CD4-positive, alpha-beta T cell treated with Interleukin-21 for 1 hour (primary cell): ENCODE measurements at regions not wholly inside any gene's neighbourhood (a gene's known extent, or its start where the extent isn't known, plus 50 kb on each side); places are given as distances from the start of the nearest gene placed in this dataset.
"Not testable (repeated sequence)": the region's sequence is repeated elsewhere in the genome, so short reads cannot be mapped to it uniquely, and the experiment has no call there.

Experiments
- DNase-seq: peaks from one replicate; pipeline ENCODE4 v3.0.0-alpha.2; 2020

DNA sequence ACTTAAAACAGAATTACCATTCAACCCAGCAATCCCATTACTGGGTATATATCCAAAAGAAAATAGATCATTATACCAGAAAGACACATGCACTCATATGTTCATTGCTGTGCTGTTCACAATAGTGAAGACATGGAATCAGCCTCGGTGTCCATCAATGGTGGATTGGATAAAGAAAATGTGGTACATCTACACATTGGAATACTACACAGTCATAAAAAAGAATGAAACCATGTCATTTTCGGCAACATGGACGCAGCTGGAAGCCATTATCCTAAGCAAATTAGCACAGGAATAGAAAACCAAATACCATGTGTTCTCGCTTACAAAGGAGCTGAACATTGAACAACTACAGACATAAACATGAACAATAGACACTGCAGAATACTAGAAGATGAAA, 244.8 kb upstream of the PROX1 start:
- no peak for DNase-seq

DNA sequence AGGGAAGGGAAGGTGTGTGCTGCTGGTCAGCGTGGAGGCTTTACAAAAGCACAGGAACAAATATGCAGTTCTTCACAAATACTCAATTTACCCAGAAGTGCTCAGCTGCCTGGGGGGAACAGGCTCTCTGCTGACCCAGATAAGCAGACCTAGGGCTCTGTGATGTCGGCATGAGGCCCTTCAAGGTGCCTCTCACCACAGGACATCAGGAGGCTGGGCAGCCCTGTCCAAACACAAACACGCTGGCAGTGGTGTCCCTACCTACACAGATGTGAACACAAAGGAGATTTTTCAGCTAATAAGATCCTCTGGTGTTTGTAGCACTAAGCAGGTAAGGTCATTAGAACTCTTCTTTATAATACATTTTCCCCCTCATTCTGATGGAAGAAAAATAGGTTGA, 243.0 kb upstream of the PROX1 start:
- no peak for DNase-seq

- no peak for DNase-seq
These were observed 242.3 kb upstream of the PROX1 start for GRCh38 chr1:213745451-213745850.

GRCh38 chr1:213749558-213749957, 238.2 kb upstream of the PROX1 start:
- DNase-seq = no peak

DNA sequence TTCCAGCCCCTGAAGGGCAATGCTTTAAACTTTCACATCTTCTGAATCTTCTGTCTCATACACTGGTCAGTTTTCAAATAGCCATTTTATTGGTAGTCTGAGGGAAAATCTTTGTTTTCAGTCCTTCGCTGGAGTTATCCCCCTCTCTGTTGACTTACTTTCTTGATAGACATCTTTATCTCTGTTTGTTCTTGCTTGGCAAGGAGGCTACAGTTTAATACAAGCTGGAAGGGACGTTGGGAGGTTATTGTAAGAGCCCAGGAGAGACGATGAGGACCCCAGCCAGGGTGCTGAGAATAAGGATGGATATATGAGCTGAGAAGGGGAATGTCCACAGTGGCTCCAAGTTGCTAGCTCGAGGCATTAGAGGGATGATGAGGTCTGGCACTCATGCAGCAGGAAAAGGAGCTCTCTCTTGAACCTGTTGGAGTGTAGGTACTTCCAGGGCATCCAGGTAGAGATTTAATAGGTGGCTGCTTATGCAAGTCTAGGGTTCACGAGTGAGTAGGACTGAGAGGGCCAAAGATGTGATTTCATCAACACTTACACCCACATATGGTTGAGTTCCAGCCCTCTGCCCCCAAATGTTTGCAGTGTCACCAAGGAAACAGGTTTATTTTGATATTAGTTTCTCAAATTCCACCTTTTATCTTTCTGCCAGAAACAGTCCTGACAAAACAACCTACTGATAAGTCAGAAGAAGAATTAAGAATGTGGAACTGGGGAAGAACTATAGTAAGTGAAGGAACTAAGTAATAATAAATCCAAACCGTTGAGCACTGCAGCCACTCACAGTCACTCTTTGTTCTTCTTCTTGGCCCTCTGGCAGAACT, 237.3 kb upstream of the PROX1 start:
- DNase-seq = no peak

- no peak for DNase-seq
These were observed 236.7 kb upstream of the PROX1 start for GRCh38 chr1:213751064-213751397.

DNA sequence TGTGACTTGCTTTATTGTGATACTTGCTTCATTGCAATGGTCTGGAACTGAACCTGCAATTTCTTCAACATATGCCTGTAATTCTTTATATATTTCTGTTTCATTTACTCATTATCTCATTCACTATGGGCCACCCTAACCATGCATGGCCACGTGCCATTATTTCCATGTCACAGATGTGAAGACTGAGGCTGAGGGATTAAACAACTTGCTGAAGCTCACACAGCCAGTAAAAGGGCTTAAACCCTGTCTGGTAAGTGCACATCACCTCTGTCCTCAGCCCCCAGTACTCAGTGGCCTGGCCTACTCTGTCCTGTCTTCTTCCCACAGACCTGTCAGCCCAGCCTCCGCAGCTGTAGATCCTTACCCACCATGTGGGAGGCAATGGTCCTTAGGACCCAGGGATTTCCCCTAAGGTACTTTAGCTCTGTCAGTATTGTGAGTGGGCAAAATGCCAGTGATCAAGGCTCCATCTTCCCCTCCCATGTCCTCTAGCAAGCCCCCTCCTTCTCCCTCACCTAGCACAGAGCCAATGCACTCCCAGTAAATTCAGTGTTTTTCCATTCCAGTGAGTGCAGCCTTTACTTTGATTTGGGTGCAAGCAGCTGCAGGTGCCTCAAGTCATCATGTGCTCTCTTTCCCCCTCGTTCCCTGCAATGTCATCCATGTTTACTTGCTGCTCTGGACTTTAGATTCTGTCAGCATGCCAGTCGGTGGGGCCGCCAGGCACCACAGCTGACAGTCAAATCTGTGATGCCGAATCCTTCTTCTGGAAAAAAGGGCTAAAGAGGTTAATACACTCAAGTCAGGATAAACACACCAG, 228.2 kb upstream of the PROX1 start:
- DNase-seq = no peak

DNA sequence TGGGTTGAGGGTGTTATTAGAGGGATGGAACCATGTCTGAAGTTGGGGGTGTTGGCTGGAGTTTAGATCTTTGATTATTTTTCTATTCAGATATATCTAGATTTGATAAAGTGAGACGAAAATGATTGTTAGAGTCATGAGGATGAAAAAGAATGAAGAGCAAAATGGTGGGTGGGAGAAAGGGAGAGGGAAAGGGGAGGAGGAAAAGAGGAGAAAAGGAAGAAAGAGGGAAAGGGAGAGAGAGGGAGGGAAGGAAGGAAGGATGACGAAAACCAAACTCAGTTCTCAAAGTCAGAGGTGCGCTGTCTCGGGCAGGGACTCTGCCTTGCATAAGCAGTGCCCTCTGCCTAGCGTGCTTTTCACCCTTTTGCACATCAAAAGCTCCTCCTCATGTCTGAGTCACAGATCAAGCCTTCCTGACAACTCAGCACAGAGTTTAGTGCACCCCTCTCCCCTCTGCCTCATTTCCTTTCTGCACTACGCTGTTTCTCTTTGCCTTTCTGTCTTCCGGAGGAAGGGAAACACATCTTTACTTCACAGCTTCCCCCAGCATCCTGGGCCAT, 225.8 kb upstream of the PROX1 start:
- peak; percentile 25 for DNase-seq

GRCh38 chr1:213767683-213768082, 220.1 kb upstream of the PROX1 start:
- no peak for DNase-seq

DNA sequence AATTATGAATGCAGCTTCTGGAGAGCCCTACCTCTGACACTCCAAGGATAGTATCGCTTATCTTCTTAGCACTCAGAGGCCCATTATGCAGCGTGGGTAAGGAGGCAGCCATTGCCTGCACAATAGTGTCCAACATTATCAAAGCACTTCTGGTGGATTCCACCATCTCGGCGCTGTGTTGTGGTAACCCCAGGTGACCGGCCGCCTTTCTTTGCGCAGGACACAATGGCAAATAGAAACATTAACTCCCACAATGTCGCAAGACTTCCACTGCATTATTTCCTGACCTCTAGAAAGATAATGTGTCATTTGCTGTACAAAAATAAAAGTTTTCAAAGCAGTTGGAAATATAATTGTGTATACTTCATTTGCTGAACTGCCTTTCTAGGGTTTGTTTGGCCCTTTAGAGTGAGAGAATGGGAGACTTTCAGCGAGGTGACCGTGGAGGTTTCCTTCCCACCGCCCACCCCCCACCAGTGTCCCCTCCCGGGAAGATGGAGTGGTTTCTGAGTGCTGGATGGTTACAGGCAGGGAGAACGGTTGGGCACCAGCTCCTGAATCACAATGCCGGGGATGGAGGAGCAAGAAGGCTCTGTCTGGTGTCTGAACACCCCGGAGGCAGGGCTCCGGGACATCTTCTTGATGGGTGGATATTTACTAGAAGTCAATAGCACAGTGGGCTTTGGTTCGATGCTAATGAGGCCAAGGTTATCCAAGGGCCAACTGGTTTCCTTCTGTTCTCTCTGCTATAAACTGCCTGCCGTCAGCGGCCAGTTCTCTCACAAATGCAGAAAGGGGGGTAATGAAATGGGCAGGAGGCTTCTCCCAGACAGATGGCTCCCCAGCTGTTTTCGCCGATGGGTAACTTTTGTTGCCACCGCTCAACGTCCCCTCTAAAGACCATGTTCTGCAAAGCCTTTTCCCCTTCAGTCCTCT, 215.4 kb upstream of the PROX1 start:
- DNase-seq = no peak

GRCh38 chr1:213773975-213774374, 213.8 kb upstream of the PROX1 start:
- no peak for DNase-seq

DNA sequence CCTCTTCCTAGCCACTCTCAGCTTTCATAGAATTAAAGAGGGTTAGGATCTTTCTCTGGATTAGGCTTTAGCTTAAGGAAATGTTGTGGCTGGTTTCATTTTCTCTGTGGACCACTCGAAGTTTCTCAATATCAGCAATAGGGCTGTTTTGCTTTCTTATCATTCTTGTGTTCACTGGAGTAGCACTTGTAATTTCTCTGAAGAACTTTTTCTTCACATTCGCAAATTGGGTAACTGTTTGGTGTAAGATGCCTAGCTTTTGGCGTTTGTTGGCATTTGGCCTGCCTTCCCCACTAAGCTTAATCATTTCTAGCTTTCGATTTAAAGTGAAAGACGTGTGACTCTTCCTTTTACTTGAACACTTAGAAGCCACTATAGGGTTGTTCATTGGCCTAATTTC, 210.8 kb upstream of the PROX1 start:
- DNase-seq = no peak

DNA sequence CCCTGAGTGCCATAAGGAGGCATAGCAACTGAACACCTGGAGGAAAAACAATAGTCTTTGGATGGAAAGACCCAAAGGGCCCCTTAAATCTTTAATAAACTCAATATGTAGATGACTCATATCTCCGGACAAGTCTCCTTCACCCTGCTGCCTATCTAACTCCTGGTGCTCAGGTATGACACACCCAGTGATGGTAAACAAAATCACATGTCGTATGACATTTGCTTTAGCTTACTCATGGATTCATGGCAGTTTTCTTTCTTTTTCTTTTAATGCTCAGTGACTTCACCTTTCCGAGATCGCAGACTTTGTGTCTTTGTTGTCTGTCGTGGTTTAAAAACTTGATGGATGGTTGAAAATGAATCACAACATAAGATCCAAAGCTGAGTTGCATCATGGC, 208.5 kb upstream of the PROX1 start:
- no peak for DNase-seq

DNA sequence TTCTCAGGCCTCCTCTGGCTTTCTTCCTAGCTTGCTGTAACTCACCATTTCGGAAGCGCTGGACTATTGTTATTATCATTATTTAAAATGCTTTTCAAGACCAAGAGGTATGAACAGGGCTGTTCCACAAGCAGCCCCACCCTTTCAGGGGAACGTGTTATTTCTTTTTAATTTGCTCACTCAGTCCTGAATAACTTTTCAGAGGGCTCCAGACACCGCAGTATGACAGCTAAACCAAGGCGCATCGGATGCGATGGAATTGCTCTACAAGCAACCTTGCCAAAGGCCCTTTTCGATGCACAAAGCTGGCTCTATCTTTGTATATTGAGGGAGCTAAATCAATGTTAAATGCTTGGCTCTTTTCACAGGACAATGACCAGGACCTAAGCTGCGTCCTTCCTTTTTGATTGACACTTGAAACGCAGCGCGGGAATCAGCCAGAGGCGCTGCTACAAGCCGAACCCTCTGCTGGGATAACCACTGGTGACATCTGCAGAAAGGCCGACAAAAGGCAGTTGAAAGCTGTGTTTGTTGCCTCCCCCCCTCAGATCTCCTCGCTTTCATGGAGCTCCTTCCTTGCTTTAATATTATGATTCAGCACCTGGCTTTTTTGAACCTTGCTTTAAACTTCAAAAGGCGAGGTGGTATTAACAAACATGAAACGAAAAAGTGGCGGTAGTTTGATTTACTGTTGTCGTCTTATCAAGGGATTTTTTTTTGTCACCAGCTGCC, 204.7 kb upstream of the PROX1 start:
- DNase-seq = no peak

DNA sequence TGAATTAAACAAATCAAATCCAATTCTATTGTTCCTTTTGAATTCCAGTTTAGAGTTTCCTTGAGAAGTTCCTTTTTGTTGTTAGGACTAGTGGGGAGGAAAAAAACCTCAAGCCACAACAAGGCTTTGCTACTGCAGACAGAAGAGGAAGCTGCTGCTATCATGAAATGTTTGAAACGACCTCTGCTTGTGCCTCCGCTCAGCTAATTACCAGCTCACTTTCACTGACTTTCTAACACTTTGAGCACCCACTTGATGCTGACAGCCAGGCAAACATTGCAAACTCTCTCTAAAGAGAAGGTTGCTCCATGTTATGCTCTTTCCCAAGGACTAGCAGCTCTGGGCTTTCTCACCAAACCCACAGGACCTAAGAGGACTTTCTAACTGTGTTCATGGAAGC, 203.9 kb upstream of the PROX1 start:
- DNase-seq = peak; percentile 4

DNA sequence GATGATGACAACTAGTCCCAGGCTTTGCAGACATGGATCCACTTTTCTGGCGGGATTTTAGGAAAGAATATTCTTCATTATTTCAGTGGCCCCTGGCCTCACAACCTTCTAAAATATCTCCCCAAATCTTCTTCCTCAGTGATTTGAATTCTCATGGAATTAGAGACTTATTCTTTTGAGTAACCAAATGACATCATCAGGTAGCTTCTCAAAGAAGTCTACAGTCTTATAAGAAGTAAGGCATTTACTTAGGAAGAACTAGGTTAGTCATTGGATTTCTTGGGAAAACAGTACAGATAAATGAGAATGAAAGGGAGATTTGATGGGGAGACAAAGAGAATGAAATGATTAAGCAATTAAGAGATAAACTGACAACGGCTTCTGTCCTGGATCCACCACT, 201.1 kb upstream of the PROX1 start:
- no peak for DNase-seq

GRCh38 chr1:213790565-213790964, 197.2 kb upstream of the PROX1 start:
- no peak for DNase-seq

- DNase-seq = no peak
These were observed 194.2 kb upstream of the PROX1 start for GRCh38 chr1:213793482-213794067.

DNA sequence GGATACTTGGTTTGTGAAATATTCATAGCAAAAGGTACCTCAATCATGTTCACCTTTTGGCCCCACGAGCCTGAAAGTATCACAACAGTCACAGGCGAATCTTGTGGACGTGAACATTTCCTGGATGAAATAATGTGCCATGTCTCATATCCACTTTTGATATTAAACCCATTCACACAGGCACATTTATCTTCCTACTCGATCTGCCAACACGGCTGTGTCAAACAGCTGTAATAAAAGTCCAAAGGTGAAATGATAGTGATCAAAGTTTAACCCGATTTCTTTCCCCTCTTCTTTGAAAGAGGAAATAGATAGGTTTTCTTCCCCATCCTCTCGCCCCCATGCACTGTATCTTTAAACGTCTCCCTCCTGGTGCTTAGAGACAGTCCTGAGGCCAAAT, 191.2 kb upstream of the PROX1 start:
- DNase-seq = no peak

- not testable (repeated sequence) for DNase-seq
These were observed 179.5 kb upstream of the PROX1 start for GRCh38 chr1:213808288-213808687.

DNA sequence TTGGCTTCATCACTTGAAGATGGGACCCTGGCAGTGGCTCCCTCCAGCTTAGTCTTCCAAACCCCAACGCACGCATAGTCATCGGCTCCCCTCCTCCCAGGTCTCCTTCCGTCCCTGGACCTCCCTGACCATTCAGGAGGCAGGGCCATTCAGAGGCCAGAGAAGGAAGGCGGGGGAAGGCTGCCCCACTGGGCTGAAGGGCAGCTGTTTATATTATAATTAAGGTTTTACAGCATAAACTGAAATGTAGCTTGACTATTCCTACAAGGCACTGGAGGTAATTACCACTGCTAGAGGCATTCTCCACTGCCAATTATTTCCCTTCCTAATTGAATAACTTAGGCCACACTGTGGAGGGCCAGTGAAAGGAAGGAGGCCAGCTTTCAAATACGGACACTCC, 170.6 kb upstream of the PROX1 start:
- DNase-seq = no peak
